BE2C (cell line): ENCODE measurements at regions not wholly inside any gene's neighbourhood (a gene's known extent, or its start where the extent isn't known, plus 50 kb on each side); places are given as distances from the start of the nearest gene placed in this dataset.

Experiments used
- DNase-seq: peaks from one replicate; pipeline ENCODE4 v3.0.0-alpha.2; 2020
- H3K27me3 ChIP-seq: fragments of 250-450 bp; sonication (Bioruptor Pico); 2 replicates; pipeline ENCODE4 v1.5.1; 2020; ENCODE audit warnings: mild to moderate bottlenecking
- H3K36me3 ChIP-seq: fragments of 250-450 bp; sonication (Bioruptor Pico); 2 replicates; pipeline ENCODE4 v1.5.1; 2020; ENCODE audit warnings: mild to moderate bottlenecking
- H3K4me1 ChIP-seq: fragments of 250-450 bp; sonication (Bioruptor Pico); 2 replicates; pipeline ENCODE4 v1.5.1; 2020
- H3K4me3 ChIP-seq: 2 replicates; pipeline ENCODE4 v1.5.1; 2011; ENCODE audit warnings: low read depth, low read length
- H3K9me3 ChIP-seq: fragments of 250-450 bp; sonication (Bioruptor Pico); 2 replicates; pipeline ENCODE4 v1.5.1; 2020
- CTCF ChIP-seq: IDR thresholded peaks from 2 replicates; pipeline ENCODE4 v1.5.1; 2012; ENCODE audit warnings: mild to moderate bottlenecking, low read depth, low read length

DNA sequence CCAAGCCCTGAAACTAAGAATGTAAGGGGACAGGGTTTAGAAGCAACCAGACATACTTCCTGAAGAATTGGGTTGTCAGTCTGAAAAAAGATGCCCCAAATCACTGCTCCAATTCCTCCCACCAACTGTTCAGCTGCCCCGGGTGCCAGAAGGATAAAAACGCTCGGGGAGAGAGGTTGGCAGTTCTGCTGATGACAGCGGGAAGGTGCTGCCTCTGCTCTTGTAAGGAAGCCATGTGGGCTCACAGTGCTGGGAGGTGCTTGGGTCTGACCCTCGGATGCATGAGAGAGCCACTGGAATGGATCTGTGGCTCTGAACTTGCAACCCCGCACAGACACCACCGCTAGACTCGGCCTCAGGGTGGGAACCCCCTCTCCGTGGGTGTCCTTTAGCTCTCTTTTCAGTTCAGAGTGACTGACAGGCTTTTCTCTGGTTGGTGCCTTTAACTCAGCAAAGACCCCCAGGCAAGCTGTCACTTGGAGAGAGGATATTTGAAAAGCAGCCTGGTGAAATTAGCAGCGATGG is 364.8 kb upstream of the RBFOX1 start:
- H3K27me3 ChIP-seq: no peaks in the 10 kb centered on the region
- H3K4me3 ChIP-seq: no peak overlapping the region
- no peaks in the 10 kb centered on the region for H3K4me1 ChIP-seq
- DNase-seq: no peak
- no peak for TF ChIP-seq CTCF
- no peaks in the 10 kb centered on the region for H3K36me3 ChIP-seq
- H3K9me3 ChIP-seq: no peaks in the 10 kb centered on the region; the same call in none of the 2 replicates

- no peaks in the 10 kb centered on the region for H3K27me3 ChIP-seq
- H3K4me3 ChIP-seq: no peak overlapping the region
- no peaks in the 10 kb centered on the region for H3K36me3 ChIP-seq
- no peaks in the 10 kb centered on the region; the same call in none of the 2 replicates for H3K9me3 ChIP-seq
- no peaks in the 10 kb centered on the region for H3K4me1 ChIP-seq
- no peak for TF ChIP-seq CTCF
- DNase-seq: no peak
Observed at GRCh38 chr16:6966925-6967324, 365.7 kb upstream of the RBFOX1 start.

DNA sequence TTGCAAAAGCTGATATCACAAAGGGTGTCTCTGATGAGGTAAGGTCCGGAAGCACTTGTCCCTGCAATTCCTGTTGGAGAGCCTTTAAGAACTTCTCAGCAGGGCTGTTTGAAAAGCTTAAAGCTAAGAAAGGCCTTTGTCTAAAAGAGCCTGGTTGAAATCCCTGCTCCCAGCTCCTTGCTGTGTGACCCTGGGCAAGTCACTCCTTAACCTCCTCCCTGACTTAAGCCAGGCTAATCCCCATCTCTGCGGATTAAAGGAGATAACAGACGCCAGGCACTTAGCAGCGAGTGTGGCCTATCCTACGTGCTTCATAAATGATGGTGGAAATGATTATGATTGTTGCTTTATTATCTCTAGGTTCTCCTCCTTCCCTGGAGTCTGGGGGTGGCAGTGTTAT is 368.0 kb upstream of the RBFOX1 start:
- H3K4me3 ChIP-seq: no peak overlapping the region
- no peak for DNase-seq
- H3K4me1 ChIP-seq: no peaks in the 10 kb centered on the region
- H3K27me3 ChIP-seq: no peaks in the 10 kb centered on the region
- no peak for TF ChIP-seq CTCF
- H3K36me3 ChIP-seq: no peaks in the 10 kb centered on the region
- no peaks in the 10 kb centered on the region; the same call in none of the 2 replicates for H3K9me3 ChIP-seq

- no peak for DNase-seq
- Histone ChIP-seq H3K4me1 (no peaks in the 10 kb centered on the region), H3K4me3 (no peak overlapping the region), H3K9me3 (no peaks in the 10 kb centered on the region; the same call in 1 of the 2 replicates), H3K36me3 (no peaks in the 10 kb centered on the region), H3K27me3 (no peaks in the 10 kb centered on the region)
- no peak for TF ChIP-seq CTCF
Observed at GRCh38 chr16:6961704-6962103, 370.9 kb upstream of the RBFOX1 start.

GRCh38 chr16:6958184-6958583 is 374.5 kb upstream of the RBFOX1 start:
- no peak for DNase-seq
- no peaks in the 10 kb centered on the region for H3K9me3 ChIP-seq

More at GRCh38 chr16:6958184-6958583, 374.5 kb upstream of the RBFOX1 start:
- Histone ChIP-seq H3K4me1 (no peaks in the 10 kb centered on the region), H3K27me3 (no peaks in the 10 kb centered on the region), H3K4me3 (no peak overlapping the region), H3K36me3 (no peaks in the 10 kb centered on the region)
- TF ChIP-seq CTCF: no peak
